Nephron (organoid): ENCODE measurements at regions not wholly inside any gene's neighbourhood (a gene's known extent, or its start where the extent isn't known, plus 50 kb on each side); places are given as distances from the start of the nearest gene placed in this dataset.

ENCODE experiments used
- H3K27ac Mint-ChIP-seq, 3 experiments: 2 replicates each; pipeline ENCODE4 v1.8.0; 2020; ENCODE audit warnings: mixed read lengths in 3 of 3, mild to moderate bottlenecking in 2 of 3, moderate library complexity in 1 of 3
- H3K27me3 Mint-ChIP-seq: 2 replicates; pipeline ENCODE4 v1.8.0; 2021; ENCODE audit warnings: low read depth, mild to moderate bottlenecking, moderate library complexity, mixed read lengths
- H3K36me3 Mint-ChIP-seq: 2 replicates; pipeline ENCODE4 v1.8.0; 2020; ENCODE audit warnings: low read depth, mixed read lengths
- H3K4me1 Mint-ChIP-seq: 2 replicates; pipeline ENCODE4 v1.8.0; 2020; ENCODE audit warnings: mixed read lengths
- H3K4me3 Mint-ChIP-seq, 3 experiments: 2 replicates each; pipeline ENCODE4 v1.8.0; 2020; ENCODE audit warnings: mild to moderate bottlenecking in 3 of 3, mixed read lengths in 3 of 3, moderate library complexity in 2 of 3
- H3K9me3 Mint-ChIP-seq: 2 replicates; pipeline ENCODE4 v1.8.0; 2020; ENCODE audit warnings: mixed read lengths
- CTCF ChIP-seq, 3 experiments: fragments of 200-600 bp; sonication (generic); IDR thresholded peaks; one replicate each; pipeline ENCODE4 v1.5.0; 2021; ENCODE audit warnings: antibody characterized with exemption in 3 of 3; ENCODE audit not compliant: unreplicated experiment in 3 of 3

- H3K27ac Mint-ChIP-seq: no peak overlapping the region
- TF ChIP-seq CTCF (IDR thresholded peaks at IDR 0.05; ENCODE audit: unreplicated experiment in 3 of 3): no peak
- no peaks in the 10 kb centered on the region for H3K9me3 Mint-ChIP-seq
- H3K4me3 Mint-ChIP-seq: no peak overlapping the region
- peaks cover 22% of the 10 kb centered on the region for H3K27me3 Mint-ChIP-seq
- no peaks in the 10 kb centered on the region for H3K36me3 Mint-ChIP-seq
- no peaks in the 10 kb centered on the region for H3K4me1 Mint-ChIP-seq
These were observed 153.4 kb upstream of the SKOR2 start for GRCh38 chr18:47404845-47405244.

- H3K4me3 Mint-ChIP-seq: no peak overlapping the region
- TF ChIP-seq CTCF (IDR thresholded peaks at IDR 0.05; ENCODE audit: unreplicated experiment in 3 of 3): no peak
- peaks cover 25% of the 10 kb centered on the region for H3K27me3 Mint-ChIP-seq
These were observed 152.5 kb upstream of the SKOR2 start for GRCh38 chr18:47403949-47404348.

GRCh38 chr18:47403317-47403716 lies 151.9 kb upstream of the SKOR2 start:
- no peaks in the 10 kb centered on the region for H3K9me3 Mint-ChIP-seq
- no peaks in the 10 kb centered on the region for H3K4me1 Mint-ChIP-seq
- peaks cover 31% of the 10 kb centered on the region for H3K27me3 Mint-ChIP-seq
- no peak for TF ChIP-seq CTCF (IDR thresholded peaks at IDR 0.05; ENCODE audit: unreplicated experiment in 3 of 3)
- H3K36me3 Mint-ChIP-seq: no peaks in the 10 kb centered on the region
- H3K4me3 Mint-ChIP-seq: no peak overlapping the region
- no peak overlapping the region for H3K27ac Mint-ChIP-seq

More at GRCh38 chr18:47403949-47404348, 152.5 kb upstream of the SKOR2 start:
- Mint-ChIP-seq H3K9me3 (no peaks in the 10 kb centered on the region), H3K27ac (no peak overlapping the region), H3K36me3 (no peaks in the 10 kb centered on the region), H3K4me1 (no peaks in the 10 kb centered on the region)

- Mint-ChIP-seq H3K36me3 (no peaks in the 10 kb centered on the region), H3K4me3 (no peak overlapping the region), H3K27me3 (peaks cover 29% of the 10 kb centered on the region), H3K4me1 (no peaks in the 10 kb centered on the region), H3K27ac (no peak overlapping the region), H3K9me3 (no peaks in the 10 kb centered on the region)
- no peak for TF ChIP-seq CTCF (IDR thresholded peaks at IDR 0.05; ENCODE audit: unreplicated experiment in 3 of 3)
These were observed 148.0 kb upstream of the SKOR2 start for GRCh38 chr18:47399475-47399874.

GRCh38 chr18:47397671-47398319 lies 146.3 kb upstream of the SKOR2 start:
- H3K4me3 Mint-ChIP-seq: no peak overlapping the region
- no peaks in the 10 kb centered on the region for H3K36me3 Mint-ChIP-seq
- H3K9me3 Mint-ChIP-seq: no peaks in the 10 kb centered on the region
- no peak for TF ChIP-seq CTCF (IDR thresholded peaks at IDR 0.05; ENCODE audit: unreplicated experiment in 3 of 3)
- H3K27me3 Mint-ChIP-seq: peaks cover 18% of the 10 kb centered on the region
- H3K4me1 Mint-ChIP-seq: no peaks in the 10 kb centered on the region
- no peak overlapping the region for H3K27ac Mint-ChIP-seq

GRCh38 chr18:47391665-47392064 lies 140.2 kb upstream of the SKOR2 start:
- Mint-ChIP-seq H3K9me3 (no peaks in the 10 kb centered on the region), H3K27ac (no peak overlapping the region), H3K36me3 (no peaks in the 10 kb centered on the region), H3K27me3 (peaks cover 4% of the 10 kb centered on the region), H3K4me1 (peaks cover 14% of the 10 kb centered on the region), H3K4me3 (no peak overlapping the region)
- TF ChIP-seq CTCF (IDR thresholded peaks at IDR 0.05; ENCODE audit: unreplicated experiment in 3 of 3): no peak
